Right lobe of liver (tissue), 6 donors: ENCODE measurements at regions not wholly inside any gene's neighbourhood (a gene's known extent, or its start where the extent isn't known, plus 50 kb on each side); places are given as distances from the start of the nearest gene placed in this dataset.
"Not testable (repeated sequence)": the region's sequence is repeated elsewhere in the genome, so short reads cannot be mapped to it uniquely, and the experiment has no call there.

ENCODE experiments used
- ATAC-seq, 4 donors: fragments of 200-7000 bp; cut with Tn5 transposase; one replicate each; pipeline ENCODE4 v1.9.1; 2020; ENCODE audit warnings: mild to moderate bottlenecking in 4 of 4, moderate library complexity in 4 of 4
- DNase-seq, 3 donors: peaks; one replicate each; pipeline ENCODE4 v3.0.0-alpha.2; 2020
- H3K27ac ChIP-seq, 3 donors: fragments of 200-600 bp; one replicate each; pipeline ENCODE4 v1.8.0; 2022
- H3K27me3 ChIP-seq, 2 donors: fragments of 200-600 bp; one replicate each; pipeline ENCODE4 v1.8.0; 2022
- H3K36me3 ChIP-seq, 4 donors: fragments of 200-600 bp; sonication (generic) in 1 of 4; one replicate each; pipeline versions ENCODE4 v1.5.1 to v1.8.0; 2017 to 2022; ENCODE audit warnings: control low read depth in 1 of 4
- H3K4me1 ChIP-seq, 4 donors: fragments of 200-600 bp; sonication (generic) in 1 of 4; one replicate each; pipeline versions ENCODE4 v1.5.1 to v1.8.0; 2017 to 2022; ENCODE audit warnings: control low read depth in 1 of 4
- H3K4me3 ChIP-seq, 3 donors: fragments of 200-600 bp; one replicate each; pipeline ENCODE4 v1.8.0; 2022
- H3K9me3 ChIP-seq, 4 donors: fragments of 200-600 bp; sonication (generic) in 1 of 4; one replicate each; pipeline versions ENCODE4 v1.5.1 to v1.8.0; 2017 to 2022; ENCODE audit warnings: control low read depth in 1 of 4
- POLR2A ChIP-seq: fragments of 450-650 bp; IDR thresholded peaks from one replicate; pipeline ENCODE4 v1.6.1; 2017; ENCODE audit warnings: antibody characterized with exemption, mild to moderate bottlenecking
- WGBS: methylation state at CpG from one replicate; pipeline ENCODE4 v1.1.6; 2018; ENCODE audit warnings: low coverage, low lambda C conversion rate; ENCODE audit not compliant: insufficient coverage; ENCODE audit errors: missing lambda C conversion rate; 5-methylcytosine and 5-hydroxymethylcytosine counted together
- intact Hi-C, 2 donors: fragments of 100-400 bp; cut with DNase I; formaldehyde crosslinking; loops; one replicate each; pipeline versions ENCODE4 v1.11.2 to v1.14.1; 2022
- TF ChIP-seq, protein P1 (sequence below), 4 donors: fragments of 200-600 bp in 3 of 4; fragments of 450-650 bp in 1 of 4; IDR thresholded peaks; one replicate each; pipeline versions ENCODE4 v1.5.1 to v1.8.0; 2016 to 2022; ENCODE audit warnings: antibody characterized with exemption in 4 of 4, mild to moderate bottlenecking in 2 of 4
- donor health status: DM: no; HTN: yes; CAD: no.
- donor health status: DM: no; HTN: no; CAD: no.
- donor health status: DM: no; HTN: no; CAD: no.
- donor health status: DM: no; HTN: yes; CAD: no.
- donor health status: DM: no; HTN: yes; CAD: no.

DNA sequence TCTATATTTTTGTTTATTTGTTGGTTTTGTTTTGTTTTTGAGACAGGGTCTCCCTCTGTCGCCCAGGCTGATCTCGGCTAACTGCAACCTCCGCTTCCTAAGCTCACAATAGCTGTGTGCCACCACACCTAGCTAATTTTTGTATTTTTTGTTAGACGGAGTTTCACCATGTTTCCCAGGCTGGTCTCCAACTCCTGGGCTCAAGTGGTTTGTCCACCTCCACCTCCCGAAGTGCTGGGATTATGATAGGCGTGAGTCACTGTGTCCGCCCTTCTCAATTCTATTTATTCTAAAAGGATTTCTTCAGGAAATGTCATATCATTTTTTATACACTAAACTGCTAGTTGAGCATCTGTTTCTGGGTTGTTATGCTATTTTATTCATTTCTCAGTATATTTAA lies 1206.0 kb downstream of the OLFM4 start:
- no peak overlapping the region for H3K4me3 ChIP-seq
- intact Hi-C loops: no loop called here
- TF ChIP-seq POLR2A: no peak
- TF ChIP-seq, protein P1, sequence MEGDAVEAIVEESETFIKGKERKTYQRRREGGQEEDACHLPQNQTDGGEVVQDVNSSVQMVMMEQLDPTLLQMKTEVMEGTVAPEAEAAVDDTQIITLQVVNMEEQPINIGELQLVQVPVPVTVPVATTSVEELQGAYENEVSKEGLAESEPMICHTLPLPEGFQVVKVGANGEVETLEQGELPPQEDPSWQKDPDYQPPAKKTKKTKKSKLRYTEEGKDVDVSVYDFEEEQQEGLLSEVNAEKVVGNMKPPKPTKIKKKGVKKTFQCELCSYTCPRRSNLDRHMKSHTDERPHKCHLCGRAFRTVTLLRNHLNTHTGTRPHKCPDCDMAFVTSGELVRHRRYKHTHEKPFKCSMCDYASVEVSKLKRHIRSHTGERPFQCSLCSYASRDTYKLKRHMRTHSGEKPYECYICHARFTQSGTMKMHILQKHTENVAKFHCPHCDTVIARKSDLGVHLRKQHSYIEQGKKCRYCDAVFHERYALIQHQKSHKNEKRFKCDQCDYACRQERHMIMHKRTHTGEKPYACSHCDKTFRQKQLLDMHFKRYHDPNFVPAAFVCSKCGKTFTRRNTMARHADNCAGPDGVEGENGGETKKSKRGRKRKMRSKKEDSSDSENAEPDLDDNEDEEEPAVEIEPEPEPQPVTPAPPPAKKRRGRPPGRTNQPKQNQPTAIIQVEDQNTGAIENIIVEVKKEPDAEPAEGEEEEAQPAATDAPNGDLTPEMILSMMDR (IDR thresholded peaks at IDR 0.05): no peak
- DNase-seq (no peak), ATAC-seq (no peak)
- H3K9me3 ChIP-seq: no peaks in the 10 kb centered on the region
- H3K27ac ChIP-seq: no peak overlapping the region
- no peaks in the 10 kb centered on the region for H3K4me1 ChIP-seq
- WGBS: 51% methylated on average over 7 of the region's 7 CpGs
- no peaks in the 10 kb centered on the region for H3K27me3 ChIP-seq
- H3K36me3 ChIP-seq: no peaks in the 10 kb centered on the region

DNA sequence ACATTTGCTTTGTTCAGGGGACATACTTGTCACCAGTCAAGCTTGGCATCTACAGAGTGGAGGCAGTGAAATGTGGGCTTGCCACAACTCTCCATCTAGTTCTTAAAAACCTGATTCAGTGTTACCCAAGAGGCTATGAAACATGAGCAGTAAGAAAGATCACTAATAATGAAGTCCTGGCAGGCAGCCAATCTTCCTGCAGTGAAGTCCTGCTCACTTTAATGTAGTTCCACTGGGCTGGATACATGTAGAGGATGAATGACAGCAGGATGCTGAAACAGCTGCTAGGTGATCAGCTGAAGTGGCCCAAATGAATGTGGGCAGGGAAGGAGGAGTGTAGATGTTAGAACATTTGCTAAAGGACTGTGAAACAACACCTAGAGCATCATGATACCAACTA lies 1213.1 kb downstream of the OLFM4 start:
- no peak for TF ChIP-seq POLR2A
- intact Hi-C loops: no loop called here
- H3K27ac ChIP-seq: no peak overlapping the region
- H3K36me3 ChIP-seq: no peaks in the 10 kb centered on the region
- no peaks in the 10 kb centered on the region for H3K9me3 ChIP-seq
- no peaks in the 10 kb centered on the region for H3K4me1 ChIP-seq
- ATAC-seq: no peak
- no peaks in the 10 kb centered on the region for H3K27me3 ChIP-seq
- DNase-seq: no peak
- no peak overlapping the region for H3K4me3 ChIP-seq

DNA sequence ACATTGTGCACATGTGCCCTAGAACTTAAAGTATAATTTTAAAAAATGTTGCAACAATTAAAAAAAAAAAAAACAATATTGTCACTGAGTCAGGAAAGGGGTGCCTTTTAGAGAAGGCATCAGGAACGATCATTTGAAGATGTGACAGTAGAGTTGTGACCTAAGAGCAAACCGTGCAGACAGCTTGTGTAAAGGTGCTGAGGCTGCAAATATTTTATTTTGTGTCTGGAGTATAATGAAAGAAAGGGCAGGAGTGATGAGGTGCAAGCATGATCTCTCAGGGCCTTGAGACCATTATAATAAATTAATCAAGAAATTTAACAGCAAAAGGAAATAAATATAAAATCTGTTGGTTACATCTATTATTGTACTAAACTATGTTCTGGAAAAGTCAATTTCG lies 1219.7 kb downstream of the OLFM4 start:
- intact Hi-C loops: no loop called here
- Histone ChIP-seq H3K9me3 (no peaks in the 10 kb centered on the region), H3K36me3 (no peaks in the 10 kb centered on the region), H3K27me3 (no peaks in the 10 kb centered on the region), H3K4me3 (no peak overlapping the region), H3K27ac (no peak overlapping the region), H3K4me1 (no peaks in the 10 kb centered on the region)
- ATAC-seq (no peak), DNase-seq (no peak)
- WGBS: 27% methylated on average over 3 of the region's 3 CpGs
- TF ChIP-seq, protein P1 (IDR thresholded peaks at IDR 0.05): no peak
- no peak for TF ChIP-seq POLR2A

DNA sequence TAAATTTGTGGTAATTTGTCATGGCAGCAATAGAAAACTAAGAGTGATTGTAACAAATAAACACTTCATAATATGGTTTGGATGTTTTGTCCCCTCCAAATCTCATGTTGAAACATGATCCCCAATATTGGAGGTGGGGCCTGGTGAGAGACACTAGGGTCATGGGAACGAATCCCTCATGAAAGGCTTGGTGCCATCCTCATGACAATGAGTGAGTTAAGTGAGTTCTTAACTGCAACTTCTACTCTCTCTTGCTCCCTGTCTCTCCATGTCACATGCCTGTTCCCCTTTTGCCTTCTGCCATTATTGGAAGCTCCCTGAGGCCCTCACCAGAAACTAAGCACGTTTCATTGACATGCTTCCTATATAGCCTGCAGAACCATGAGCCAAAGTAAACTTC lies 1233.2 kb downstream of the OLFM4 start:
- no peak for ATAC-seq
- WGBS: 38% methylated on average over 2 of the region's 2 CpGs
- intact Hi-C loops: no loop called here
- no peaks in the 10 kb centered on the region for H3K27me3 ChIP-seq
- no peaks in the 10 kb centered on the region for H3K36me3 ChIP-seq
- no peak overlapping the region for H3K4me3 ChIP-seq
- no peak for DNase-seq
- no peak overlapping the region for H3K27ac ChIP-seq
- TF ChIP-seq, protein P1 (IDR thresholded peaks at IDR 0.05): no peak
- no peak for TF ChIP-seq POLR2A
- H3K4me1 ChIP-seq: no peaks in the 10 kb centered on the region
- no peaks in the 10 kb centered on the region for H3K9me3 ChIP-seq

DNA sequence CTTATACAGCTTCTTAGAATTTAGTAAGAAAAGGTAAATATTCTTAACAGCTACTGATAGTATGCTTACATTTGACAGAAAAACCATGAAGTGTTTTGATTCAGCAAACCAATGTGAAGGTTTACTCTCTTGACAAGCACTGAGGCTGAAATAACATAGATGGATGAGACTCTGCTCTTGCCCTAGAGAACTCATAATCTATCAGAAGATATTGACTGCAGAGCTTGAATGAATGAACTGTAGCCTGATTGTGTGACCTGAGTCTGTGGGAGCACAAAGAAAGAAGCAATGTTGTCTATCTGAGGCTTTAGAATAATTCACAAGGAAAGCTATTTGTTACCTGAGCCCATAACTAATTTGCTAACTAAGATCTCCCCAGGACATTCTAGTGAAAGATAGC lies 1235.3 kb downstream of the OLFM4 start:
- intact Hi-C loops: no loop called here
- Histone ChIP-seq H3K4me1 (no peaks in the 10 kb centered on the region), H3K4me3 (no peak overlapping the region), H3K9me3 (no peaks in the 10 kb centered on the region), H3K36me3 (no peaks in the 10 kb centered on the region), H3K27me3 (no peaks in the 10 kb centered on the region), H3K27ac (no peak overlapping the region)
- ATAC-seq (no peak), DNase-seq (no peak)
- TF ChIP-seq, protein P1 (IDR thresholded peaks at IDR 0.05): no peak
- no peak for TF ChIP-seq POLR2A

DNA sequence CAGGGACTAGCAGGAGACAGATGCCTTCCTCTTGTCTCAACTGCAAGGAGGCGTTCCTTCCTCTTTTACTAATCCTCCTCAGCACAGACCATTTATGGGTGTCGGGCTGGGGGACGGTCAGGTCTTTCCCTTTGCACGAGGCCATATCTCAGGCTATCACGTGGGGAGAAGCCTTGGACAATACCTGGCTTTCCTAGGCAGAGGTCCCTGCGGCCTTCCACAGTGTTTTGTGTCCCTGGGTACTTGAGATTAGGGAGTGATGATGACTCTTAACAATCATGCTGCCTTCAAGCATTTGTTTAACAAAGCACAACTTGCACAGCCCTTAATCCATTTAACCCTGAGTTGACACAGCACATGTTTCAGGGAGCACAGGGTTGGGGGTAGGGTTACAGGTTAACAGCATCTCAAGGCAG lies 1238.6 kb downstream of the OLFM4 start:
- intact Hi-C loops: not testable (repeated sequence)

DNA sequence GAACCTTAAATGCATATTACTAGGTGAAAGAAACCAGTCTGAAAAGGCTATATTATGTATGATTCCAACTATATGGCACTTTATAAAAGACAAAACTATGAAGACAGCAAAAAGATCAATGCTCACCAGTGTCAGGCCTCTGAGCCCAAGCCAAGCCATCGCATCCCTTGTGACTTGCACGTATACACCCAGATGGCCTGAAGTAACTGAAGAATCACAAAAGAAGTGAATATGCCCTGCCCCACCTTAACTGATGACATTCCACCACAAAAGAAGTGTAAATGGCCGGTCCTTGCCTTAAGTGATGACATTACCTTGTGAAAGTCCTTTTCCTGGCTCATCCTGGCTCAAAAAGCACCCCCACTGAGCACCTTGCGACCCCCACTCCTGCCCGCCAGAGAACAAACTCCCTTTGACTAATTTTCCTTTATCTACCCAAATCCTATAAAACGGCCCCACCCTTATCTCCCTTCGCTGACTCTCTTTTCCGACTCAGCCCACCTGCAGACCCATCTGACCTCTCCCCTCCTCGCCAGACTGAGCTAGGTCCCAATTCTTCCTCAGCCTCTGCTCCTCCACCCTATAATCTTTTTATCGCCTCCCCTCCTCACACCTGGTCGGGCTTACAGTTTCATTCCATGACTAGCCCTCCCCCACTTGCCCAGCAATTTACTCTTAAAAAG lies 1239.5 kb downstream of the OLFM4 start:
- H3K9me3 ChIP-seq, H3K27ac ChIP-seq, H3K4me1 ChIP-seq, DNase-seq, ATAC-seq, H3K4me3 ChIP-seq, H3K36me3 ChIP-seq, intact Hi-C loops, H3K27me3 ChIP-seq: not testable (repeated sequence)
- 53% methylated on average over 10 of the region's 11 CpGs for WGBS

More for the DNA sequence above, 1238.6 kb downstream of the OLFM4 start:
- not testable (repeated sequence) for H3K36me3 ChIP-seq, H3K9me3 ChIP-seq, ATAC-seq, H3K4me1 ChIP-seq, H3K4me3 ChIP-seq, H3K27me3 ChIP-seq, H3K27ac ChIP-seq, DNase-seq
- 28% methylated on average over 6 of the region's 6 CpGs for WGBS
